ENCODE measurements at regions not wholly inside any gene's neighbourhood (a gene's known extent, or its start where the extent isn't known, plus 50 kb on each side); places are given as distances from the start of the nearest gene placed in this dataset.

- TF ChIP-seq TAF1 (IDR thresholded peaks at IDR 0.05; ENCODE audit: low read depth), result no peak
- TF ChIP-seq YY1 (IDR thresholded peaks at IDR 0.05; ENCODE audit: low read depth), result no peak
These were observed 68.2 kb upstream of the TMEM33 start for GRCh38 chr4:41866799-41867677.
